H1 (cell line): ENCODE measurements at regions not wholly inside any gene's neighbourhood (a gene's known extent, or its start where the extent isn't known, plus 50 kb on each side); places are given as distances from the start of the nearest gene placed in this dataset.

Experiments
- CTCF ChIA-PET: fragments of 300-600 bp; sonication (Branson Sonifier 250); formaldehyde crosslinking; loops from one replicate; lab custom pipeline; 2021; ENCODE audit not compliant: partially characterized antibody; lab: Charles Lee
- POLR2A ChIA-PET: fragments of 300-600 bp; sonication (Branson Sonifier 250); formaldehyde crosslinking; loops from one replicate; lab custom pipeline; 2021; ENCODE audit warnings: inconsistent platforms; ENCODE audit not compliant: partially characterized antibody; lab: Charles Lee
- DNase-seq, 2 experiments: peaks; one replicate each; pipeline versions ENCODE4 v3.0.0 to v3.0.0-alpha.2; 2010 to 2022; ENCODE audit warnings: low spot score in 2 of 2, low read depth in 1 of 2, mixed read lengths in 1 of 2
- FAIRE-seq: peaks from 2 replicates; lab custom pipeline; 2011; peaks lifted over from hg19 to GRCh38; lab: Jason Lieb, UNC
- H2AFZ ChIP-seq: 2 replicates; pipeline ENCODE4 v1.8.1; 2012; ENCODE audit warnings: low read length, inconsistent platforms
- H2AK5ac ChIP-seq: 2 replicates; pipeline ENCODE4 v1.6.1; 2013; ENCODE audit warnings: low read depth, low read length
- H2BK120ac ChIP-seq: replicated peaks from 2 replicates; pipeline ENCODE3; 2013; ENCODE audit warnings: low read depth, low read length, inconsistent platforms
- H2BK12ac ChIP-seq: 2 replicates; pipeline ENCODE4 v1.6.1; 2013; ENCODE audit warnings: low read depth, low read length
- H2BK15ac ChIP-seq: 2 replicates; pipeline ENCODE4 v1.6.1; 2013; ENCODE audit warnings: low read length
- H2BK20ac ChIP-seq: 2 replicates; pipeline ENCODE4 v1.6.1; 2013; ENCODE audit warnings: low read length
- H2BK5ac ChIP-seq: 2 replicates; pipeline ENCODE4 v1.6.1; 2013; ENCODE audit warnings: low read depth, low read length
- H3K14ac ChIP-seq: 2 replicates; pipeline ENCODE4 v1.6.1; 2013; ENCODE audit warnings: inconsistent platforms; ENCODE audit not compliant: insufficient read length
- H3K18ac ChIP-seq: 2 replicates; pipeline ENCODE4 v1.6.1; 2013; ENCODE audit warnings: low read length; ENCODE audit errors: extremely low read depth
- H3K23ac ChIP-seq: 2 replicates; pipeline ENCODE4 v1.6.1; 2013; ENCODE audit warnings: inconsistent platforms; ENCODE audit not compliant: insufficient read length
- H3K23me2 ChIP-seq: 2 replicates; pipeline ENCODE4 v1.6.1; 2013; ENCODE audit warnings: low read depth, low read length
- H3K27ac ChIP-seq: 2 replicates; pipeline ENCODE4 v1.6.1; 2011; ENCODE audit warnings: low read depth, low read length, inconsistent platforms
- H3K27me3 ChIP-seq, 4 experiments: replicated peaks in 1 of 4; 1 replicate in 1 of 4; 2 replicates in 3 of 4; pipeline versions ENCODE4 v1.6.1 to v1.8.1; 2011 to 2013; ENCODE audit warnings: low read length in 3 of 4, mild to moderate bottlenecking in 3 of 4, inconsistent platforms in 2 of 4, mixed read lengths in 2 of 4, moderate library complexity in 1 of 4; ENCODE audit not compliant: control insufficient read depth in 3 of 4, insufficient read depth in 3 of 4; ENCODE audit errors: extremely low read depth in 1 of 4
- H3K36me3 ChIP-seq, 4 experiments: 2 replicates each; pipeline versions ENCODE4 v1.6.1 to v1.8.1; 2011 to 2013; ENCODE audit warnings: mild to moderate bottlenecking in 4 of 4, low read length in 3 of 4, moderate library complexity in 2 of 4, control low read depth in 1 of 4, inconsistent platforms in 1 of 4; ENCODE audit not compliant: insufficient read depth in 4 of 4, control insufficient read depth in 2 of 4
- H3K4ac ChIP-seq: replicated peaks from 2 replicates; pipeline ENCODE3; 2013; ENCODE audit warnings: low read length, low read depth, mixed read lengths, inconsistent platforms; ENCODE audit not compliant: insufficient read length
- H3K4me1 ChIP-seq, 4 experiments: replicated peaks in 1 of 4; 1 replicate in 1 of 4; 2 replicates in 3 of 4; pipeline versions ENCODE4 v1.6.1 to v1.8.1; 2011 to 2013; ENCODE audit warnings: low read length in 3 of 4, inconsistent platforms in 2 of 4, mixed read lengths in 1 of 4; ENCODE audit not compliant: insufficient read depth in 4 of 4, control insufficient read depth in 3 of 4
- H3K4me2 ChIP-seq, 2 experiments: 2 replicates each; pipeline versions ENCODE4 v1.6.1 to v1.8.1; 2011 to 2013; ENCODE audit warnings: low read depth in 2 of 2, low read length in 2 of 2, control low read depth in 1 of 2, inconsistent platforms in 1 of 2, mild to moderate bottlenecking in 1 of 2; ENCODE audit not compliant: insufficient read depth in 1 of 2
- H3K4me3 ChIP-seq, 4 experiments: fragments of 200-600, 300-600 bp in 1 of 4; sonication (generic), shearing (Covaris generic), sonication (Bioruptor Twin) in 1 of 4; 2 replicates each; pipeline versions ENCODE4 v1.5.1 to v1.8.1; 2011 to 2016; ENCODE audit warnings: low read length in 4 of 4, low read depth in 3 of 4, control low read depth in 2 of 4, inconsistent platforms in 2 of 4, mild to moderate bottlenecking in 2 of 4, mixed read lengths in 1 of 4, moderate library complexity in 1 of 4; ENCODE audit not compliant: insufficient read depth in 2 of 4; ENCODE audit errors: extremely low read depth in 1 of 4
- H3K56ac ChIP-seq: replicated peaks from 2 replicates; pipeline ENCODE3; 2013; ENCODE audit warnings: low read depth, mild to moderate bottlenecking, mixed read lengths, low read length, inconsistent platforms; ENCODE audit not compliant: insufficient read length
- H3K79me1 ChIP-seq: 2 replicates; pipeline ENCODE4 v1.6.1; 2013; ENCODE audit warnings: low read depth, low read length, control low read depth
- H3K79me2 ChIP-seq, 2 experiments: 2 replicates each; pipeline versions ENCODE4 v1.6.1 to v1.8.1; 2012 to 2013; ENCODE audit warnings: low read length in 2 of 2, mild to moderate bottlenecking in 2 of 2, inconsistent platforms in 1 of 2; ENCODE audit not compliant: insufficient read depth in 2 of 2, control insufficient read depth in 1 of 2
- H3K9ac ChIP-seq, 4 experiments: replicated peaks in 1 of 4; 1 replicate in 1 of 4; 2 replicates in 3 of 4; pipeline versions ENCODE4 v1.6.1 to v1.8.1; 2011 to 2013; ENCODE audit warnings: low read depth in 3 of 4, low read length in 3 of 4, control low read depth in 2 of 4, mild to moderate bottlenecking in 2 of 4, moderate library complexity in 2 of 4, inconsistent platforms in 1 of 4; ENCODE audit errors: extremely low read depth in 1 of 4
- H3K9me3 ChIP-seq, 2 experiments: 2 replicates each; pipeline versions ENCODE4 v1.6.1 to v1.8.1; 2012 to 2013; ENCODE audit warnings: mild to moderate bottlenecking in 2 of 2, moderate library complexity in 2 of 2, control low read depth in 1 of 2, inconsistent platforms in 1 of 2, low read depth in 1 of 2, low read length in 1 of 2, mixed read lengths in 1 of 2; ENCODE audit not compliant: insufficient read depth in 2 of 2
- H4K20me1 ChIP-seq, 2 experiments: replicated peaks in 1 of 2; 2 replicates each; pipeline versions ENCODE3 to v1.8.1; 2011 to 2013; ENCODE audit warnings: inconsistent platforms in 2 of 2, low read length in 2 of 2, mild to moderate bottlenecking in 1 of 2; ENCODE audit not compliant: insufficient read depth in 2 of 2, control insufficient read depth in 1 of 2
- H4K5ac ChIP-seq: 2 replicates; pipeline ENCODE4 v1.6.1; 2013; ENCODE audit warnings: low read length, low read depth, mixed read lengths, inconsistent platforms; ENCODE audit not compliant: insufficient read length
- H4K8ac ChIP-seq: 2 replicates; pipeline ENCODE4 v1.8.0; 2013; ENCODE audit warnings: mild to moderate bottlenecking, moderate library complexity, low read length, inconsistent platforms; ENCODE audit not compliant: insufficient read depth; ENCODE audit errors: extremely low read depth
- H4K91ac ChIP-seq: replicated peaks from 2 replicates; pipeline ENCODE3; 2013; ENCODE audit warnings: low read length, mixed read lengths, inconsistent platforms; ENCODE audit not compliant: insufficient read length
- ASH2L ChIP-seq: fragments of 200-600, 300-600 bp; sonication (generic); IDR thresholded peaks from one replicate; pipeline ENCODE4 v1.7.1; 2017; ENCODE audit warnings: low read length
- ATF2 ChIP-seq: IDR thresholded peaks from 2 replicates; pipeline ENCODE4 v1.6.1; 2012; ENCODE audit warnings: low read length, inconsistent platforms
- CHD2 ChIP-seq: IDR thresholded peaks from 2 replicates; pipeline ENCODE4 v1.6.1; 2012; ENCODE audit warnings: low read length, improper control_type of control experiment
- E2F6 ChIP-seq: IDR thresholded peaks from 2 replicates; pipeline ENCODE4 v1.6.1; 2012; ENCODE audit warnings: inconsistent platforms
- FOSL1 ChIP-seq: IDR thresholded peaks from 2 replicates; pipeline ENCODE4 v1.6.1; 2011; ENCODE audit warnings: mild to moderate bottlenecking, low read depth, low read length, moderate library complexity; ENCODE audit not compliant: insufficient read depth
- KDM5A ChIP-seq: fragments of 200-600 bp; IDR thresholded peaks from 2 replicates; pipeline ENCODE4 v1.7.1; 2012; ENCODE audit warnings: mild to moderate bottlenecking, low read length, inconsistent platforms, mixed read lengths
- TBP ChIP-seq: IDR thresholded peaks from 2 replicates; pipeline ENCODE4 v1.6.1; 2011; ENCODE audit warnings: low read depth, low read length, improper control_type of control experiment
- USF2 ChIP-seq: IDR thresholded peaks from 2 replicates; pipeline ENCODE4 v1.6.1; 2011; ENCODE audit warnings: low read length, improper control_type of control experiment
- WGBS, 2 experiments: shearing (Covaris generic) in 1 of 2; methylation state at CpG; one replicate each; pipeline versions ENCODE4 v1.1.6 to v1.1.7; 2013 to 2015; ENCODE audit warnings: low lambda C conversion rate in 2 of 2, mixed read lengths in 2 of 2, inconsistent platforms in 1 of 2, low coverage in 1 of 2, missing lambda C conversion rate in 1 of 2; ENCODE audit not compliant: insufficient replicate concordance in 2 of 2, insufficient coverage in 1 of 2, insufficient read length in 1 of 2; ENCODE audit errors: extremely low coverage in 1 of 2, missing lambda C conversion rate in 1 of 2; 5-methylcytosine and 5-hydroxymethylcytosine counted together

GRCh38 chr5:91456928-91457680, 74.0 kb upstream of the ARRDC3 start:
- H4K20me1 ChIP-seq: no peaks in the 10 kb centered on the region
- peaks cover 0 to 6% (median 2%) of the 10 kb centered on the region in 4 experiments; a peak in 4 of 7 replicates for H3K4me1 ChIP-seq
- POLR2A ChIA-PET: no interaction called here
- DNase-seq: no peak
- no peaks in the 10 kb centered on the region for H3K23me2 ChIP-seq
- no peak overlapping the region for H2AK5ac ChIP-seq
- H2BK12ac ChIP-seq: no peak overlapping the region
- no peak overlapping the region for H3K14ac ChIP-seq
- no peak overlapping the region for H3K9ac ChIP-seq
- H3K56ac ChIP-seq: no peak overlapping the region
- H2BK15ac ChIP-seq: no peak overlapping the region
- peak overlapping the region in 1 of 2 experiments; percentile 30; a peak in 1 of 4 replicates for H3K4me2 ChIP-seq
- H3K18ac ChIP-seq: no peak overlapping the region
- peak overlapping the region in 1 of 4 experiments; percentile 7; a peak in 1 of 8 replicates for H3K4me3 ChIP-seq
- no peak overlapping the region for H3K4ac ChIP-seq
- H2BK5ac ChIP-seq: no peak overlapping the region
- H4K8ac ChIP-seq: no peak overlapping the region
- no peak for FAIRE-seq
- H2BK120ac ChIP-seq: no peak overlapping the region
- peaks cover 0 to 2% (median under 1%) of the 10 kb centered on the region in 4 experiments; a peak in 4 of 7 replicates for H3K27me3 ChIP-seq
- no peak overlapping the region for H2AFZ ChIP-seq
- H2BK20ac ChIP-seq: no peak overlapping the region
- H3K9me3 ChIP-seq: no peaks in the 10 kb centered on the region
- no peak overlapping the region for H4K91ac ChIP-seq
- H3K79me2 ChIP-seq: no peaks in the 10 kb centered on the region
- no peak overlapping the region for H3K27ac ChIP-seq
- 59% methylated on average over 2 of the region's 2 CpGs; no CpG with 5 or more reads in 1 of the 2 experiments for WGBS, 2 experiments
- no peaks in the 10 kb centered on the region for H3K79me1 ChIP-seq
- no peak overlapping the region for H4K5ac ChIP-seq
- CTCF ChIA-PET: interaction anchor here (1.0 to 1.8 kb wide), 3 partner anchors 8 to 37 kb away, joined by 3 to 5 read pairs (median 3); no protein-coding TSS in a partner anchor
- no peak overlapping the region for H3K23ac ChIP-seq
- no peaks in the 10 kb centered on the region for H3K36me3 ChIP-seq
- TF ChIP-seq ATF2: no peak
- no peak for TF ChIP-seq E2F6
- no peak for TF ChIP-seq CHD2
- TF ChIP-seq FOSL1: no peak
- TF ChIP-seq ASH2L: no peak
- TF ChIP-seq KDM5A: no peak
- no peak for TF ChIP-seq TBP
- TF ChIP-seq USF2: no peak
